ENCODE measurements at regions not wholly inside any gene's neighbourhood (a gene's known extent, or its start where the extent isn't known, plus 50 kb on each side); places are given as distances from the start of the nearest gene placed in this dataset.
"Not testable (repeated sequence)": the region's sequence is repeated elsewhere in the genome, so short reads cannot be mapped to it uniquely, and the experiment has no call there.

GRCh38 chr10:60473557-60473956 is 83.9 kb upstream of the ANK3 start:
- TF ChIP-seq, protein P1, sequence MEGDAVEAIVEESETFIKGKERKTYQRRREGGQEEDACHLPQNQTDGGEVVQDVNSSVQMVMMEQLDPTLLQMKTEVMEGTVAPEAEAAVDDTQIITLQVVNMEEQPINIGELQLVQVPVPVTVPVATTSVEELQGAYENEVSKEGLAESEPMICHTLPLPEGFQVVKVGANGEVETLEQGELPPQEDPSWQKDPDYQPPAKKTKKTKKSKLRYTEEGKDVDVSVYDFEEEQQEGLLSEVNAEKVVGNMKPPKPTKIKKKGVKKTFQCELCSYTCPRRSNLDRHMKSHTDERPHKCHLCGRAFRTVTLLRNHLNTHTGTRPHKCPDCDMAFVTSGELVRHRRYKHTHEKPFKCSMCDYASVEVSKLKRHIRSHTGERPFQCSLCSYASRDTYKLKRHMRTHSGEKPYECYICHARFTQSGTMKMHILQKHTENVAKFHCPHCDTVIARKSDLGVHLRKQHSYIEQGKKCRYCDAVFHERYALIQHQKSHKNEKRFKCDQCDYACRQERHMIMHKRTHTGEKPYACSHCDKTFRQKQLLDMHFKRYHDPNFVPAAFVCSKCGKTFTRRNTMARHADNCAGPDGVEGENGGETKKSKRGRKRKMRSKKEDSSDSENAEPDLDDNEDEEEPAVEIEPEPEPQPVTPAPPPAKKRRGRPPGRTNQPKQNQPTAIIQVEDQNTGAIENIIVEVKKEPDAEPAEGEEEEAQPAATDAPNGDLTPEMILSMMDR (IDR thresholded peaks at IDR 0.05; ENCODE audit: borderline replicate concordance, insufficient read depth, low read depth, low read length) = no peak
- no peak overlapping the region for H3K4me3 ChIP-seq (ENCODE audit: low read depth, low read length)

DNA sequence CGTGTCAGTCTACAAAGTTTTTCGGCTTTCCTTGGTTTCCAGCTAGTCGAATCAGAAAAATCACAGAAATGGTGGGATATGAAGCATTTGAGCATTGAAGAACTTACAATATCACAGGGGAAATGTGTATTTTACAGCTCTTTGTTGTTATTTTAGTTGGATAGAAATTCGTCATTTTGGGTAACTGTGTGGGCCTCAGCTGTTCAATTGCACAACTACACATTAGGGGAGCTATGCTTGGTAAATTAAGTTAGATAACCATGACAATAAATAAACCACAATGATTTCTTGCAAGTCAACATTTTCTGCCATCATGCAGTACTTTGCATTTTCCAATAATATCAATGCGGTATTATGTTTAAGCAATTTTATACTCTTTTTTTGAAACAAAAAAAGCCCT is 80.4 kb upstream of the ANK3 start:
- no peak overlapping the region for H3K4me3 ChIP-seq (ENCODE audit: low read depth, low read length)
- TF ChIP-seq, protein P1 (IDR thresholded peaks at IDR 0.05; ENCODE audit: borderline replicate concordance, insufficient read depth, low read depth, low read length) = no peak

GRCh38 chr10:60469147-60469546 is 79.5 kb upstream of the ANK3 start:
- H3K4me3 ChIP-seq (ENCODE audit: low read depth, low read length) = not testable (repeated sequence)

DNA sequence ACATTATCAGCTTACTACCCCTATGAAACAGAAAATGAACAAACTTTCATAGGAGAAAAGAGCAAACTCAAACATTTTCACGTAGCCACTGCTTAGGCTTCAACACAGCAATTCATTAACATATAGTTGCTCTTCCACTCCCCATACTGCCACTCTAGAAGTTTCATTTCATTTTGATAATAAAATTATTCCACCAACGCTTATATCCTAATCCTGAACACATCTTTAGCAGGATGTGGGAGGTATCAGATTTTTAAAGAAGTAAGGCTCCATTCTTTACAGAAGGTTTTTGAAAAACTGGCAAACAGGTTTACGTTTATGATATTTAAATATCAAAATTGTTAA is 77.5 kb upstream of the ANK3 start:
- TF ChIP-seq, protein P1 (IDR thresholded peaks at IDR 0.05; ENCODE audit: borderline replicate concordance, insufficient read depth, low read depth, low read length) = no peak
- no peak overlapping the region for H3K4me3 ChIP-seq (ENCODE audit: low read depth, low read length)

DNA sequence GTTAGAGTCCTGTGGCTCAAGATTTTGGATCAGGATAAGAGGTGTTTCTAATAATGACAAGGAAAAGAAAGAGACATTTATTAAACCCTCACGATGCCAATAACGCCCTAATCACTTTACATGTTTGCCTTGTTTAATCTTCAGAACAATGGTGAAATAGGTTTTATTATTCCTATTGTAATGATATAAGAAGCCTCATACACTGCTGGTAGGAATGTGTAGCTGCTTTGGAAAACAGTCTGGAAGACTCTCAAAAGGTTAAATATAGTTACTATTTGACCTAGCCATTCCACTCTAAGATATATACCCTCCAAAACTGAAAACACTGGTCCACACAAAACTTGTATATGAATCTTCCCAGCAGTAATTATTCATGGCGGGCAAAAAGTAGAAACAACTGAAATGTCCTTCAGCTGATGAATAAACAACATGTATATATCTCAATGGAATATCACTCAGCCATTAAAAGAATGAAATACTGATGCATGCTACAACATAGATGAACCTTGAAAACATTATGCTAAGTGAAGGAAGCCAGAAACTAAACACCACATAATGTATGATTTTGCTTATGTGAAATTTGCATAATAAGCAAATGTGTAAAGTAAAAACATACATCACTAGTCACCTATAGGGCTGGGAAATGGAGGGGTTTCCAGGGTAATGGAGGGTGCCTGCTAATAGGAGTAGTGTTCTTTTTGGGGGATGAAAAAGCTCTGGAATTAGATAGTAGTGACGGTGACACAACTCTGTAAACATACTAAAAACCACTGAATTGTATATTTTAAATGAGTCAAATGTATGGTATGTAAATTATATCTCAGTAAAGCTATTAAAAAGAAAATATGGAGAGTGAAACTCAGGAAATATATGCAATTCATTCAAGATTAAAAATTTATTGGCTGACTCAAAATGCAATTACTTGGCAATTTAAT is 76.9 kb upstream of the ANK3 start:
- H3K4me3 ChIP-seq (ENCODE audit: low read depth, low read length) = no peak overlapping the region
- TF ChIP-seq, protein P1 (IDR thresholded peaks at IDR 0.05; ENCODE audit: borderline replicate concordance, insufficient read depth, low read depth, low read length) = no peak

- no peak overlapping the region for H3K4me3 ChIP-seq (ENCODE audit: low read depth, low read length)
Measured at GRCh38 chr10:60465801-60466200, 76.1 kb upstream of the ANK3 start.

GRCh38 chr10:60464659-60465058 is 75.0 kb upstream of the ANK3 start:
- TF ChIP-seq, protein P1 (IDR thresholded peaks at IDR 0.05; ENCODE audit: borderline replicate concordance, insufficient read depth, low read depth, low read length) = no peak

More at GRCh38 chr10:60465801-60466200, 76.1 kb upstream of the ANK3 start:
- TF ChIP-seq, protein P1 (IDR thresholded peaks at IDR 0.05; ENCODE audit: borderline replicate concordance, insufficient read depth, low read depth, low read length) = no peak

More at GRCh38 chr10:60464659-60465058, 75.0 kb upstream of the ANK3 start:
- H3K4me3 ChIP-seq (ENCODE audit: low read depth, low read length) = no peak overlapping the region

Measured in GM12875 (cell line).